K562 (cell line): ENCODE measurements at regions not wholly inside any gene's neighbourhood (a gene's known extent, or its start where the extent isn't known, plus 50 kb on each side); places are given as distances from the start of the nearest gene placed in this dataset.

Experiments used
- CBFA2T3 ChIP-seq: fragments of 450-650 bp; IDR thresholded peaks from 2 replicates; pipeline ENCODE4 v1.6.1; 2017
- CTBP1 ChIP-seq: fragments of 450-650 bp; IDR thresholded peaks from 2 replicates; pipeline ENCODE4 v1.6.1; 2016; ENCODE audit warnings: borderline replicate concordance
- EP400 ChIP-seq: fragments of 450-650 bp; IDR thresholded peaks from 2 replicates; pipeline ENCODE4 v1.6.1; 2017; ENCODE audit warnings: antibody characterized with exemption, mild to moderate bottlenecking, moderate library complexity
- JUN ChIP-seq, 2 experiments: sonication (generic) in 1 of 2; formaldehyde crosslinking in 1 of 2; IDR thresholded peaks; 2 replicates each; pipeline versions ENCODE4 v1.6.1 to v1.8.0; 2012 to 2022; ENCODE audit warnings: borderline replicate concordance in 2 of 2, mild to moderate bottlenecking in 2 of 2, improper control_type of control experiment in 1 of 2, low read depth in 1 of 2, low read length in 1 of 2, missing genetic modification reagents in 1 of 2
- MTA3 ChIP-seq: fragments of 450-650 bp; formaldehyde crosslinking; IDR thresholded peaks from 2 replicates; pipeline ENCODE4 v1.6.1; 2017; ENCODE audit warnings: mild to moderate bottlenecking, borderline replicate concordance
- NR2C2 ChIP-seq, 2 experiments: fragments of 200-800 bp in 1 of 2; sonication (Bioruptor generic) in 1 of 2; sonication (generic) in 1 of 2; formaldehyde crosslinking in 1 of 2; IDR thresholded peaks; 2 replicates each; pipeline versions ENCODE4 v1.6.1 to v1.8.0; 2016 to 2022; ENCODE audit warnings: mild to moderate bottlenecking in 1 of 2, missing compliant biosample characterization in 1 of 2, missing genetic modification characterization in 1 of 2, missing genetic modification reagents in 1 of 2
- PHF21A ChIP-seq: fragments of 450-650 bp; IDR thresholded peaks from 2 replicates; pipeline ENCODE4 v1.6.1; 2017; ENCODE audit warnings: low read depth, borderline replicate concordance
- YBX1 ChIP-seq: fragments of 450-650 bp; IDR thresholded peaks from 2 replicates; pipeline ENCODE4 v1.7.1; 2016; ENCODE audit warnings: mild to moderate bottlenecking
- ZBTB8A ChIP-seq: fragments of 450-650 bp; IDR thresholded peaks from 2 replicates; pipeline ENCODE4 v1.6.1; 2018; ENCODE audit warnings: mild to moderate bottlenecking, moderate library complexity; ENCODE audit not compliant: partially characterized antibody
- ZC3H11A ChIP-seq: IDR thresholded peaks from 2 replicates; pipeline ENCODE4 v1.6.1; 2012; ENCODE audit warnings: low read depth, low read length, improper control_type of control experiment
- ZNF174 ChIP-seq: fragments of 250-450 bp; sonication (Bioruptor Pico); IDR thresholded peaks from 2 replicates; pipeline ENCODE4 v1.4.0; 2020; ENCODE audit warnings: mild to moderate bottlenecking
- TF ChIP-seq, protein P1 (sequence below): sonication (generic); formaldehyde crosslinking; IDR thresholded peaks from 2 replicates; pipeline ENCODE4 v1.8.0; 2022; ENCODE audit warnings: mild to moderate bottlenecking, missing genetic modification reagents, borderline replicate concordance
- TF ChIP-seq, protein P2 (sequence below), 2 experiments: fragments of 450-650 bp in 1 of 2; sonication (generic) in 1 of 2; formaldehyde crosslinking in 1 of 2; IDR thresholded peaks; 2 replicates each; pipeline versions ENCODE4 v1.7.1 to v1.9.0; 2016 to 2022; ENCODE audit warnings: inconsistent platforms in 1 of 2, mild to moderate bottlenecking in 1 of 2, missing genetic modification reagents in 1 of 2

DNA sequence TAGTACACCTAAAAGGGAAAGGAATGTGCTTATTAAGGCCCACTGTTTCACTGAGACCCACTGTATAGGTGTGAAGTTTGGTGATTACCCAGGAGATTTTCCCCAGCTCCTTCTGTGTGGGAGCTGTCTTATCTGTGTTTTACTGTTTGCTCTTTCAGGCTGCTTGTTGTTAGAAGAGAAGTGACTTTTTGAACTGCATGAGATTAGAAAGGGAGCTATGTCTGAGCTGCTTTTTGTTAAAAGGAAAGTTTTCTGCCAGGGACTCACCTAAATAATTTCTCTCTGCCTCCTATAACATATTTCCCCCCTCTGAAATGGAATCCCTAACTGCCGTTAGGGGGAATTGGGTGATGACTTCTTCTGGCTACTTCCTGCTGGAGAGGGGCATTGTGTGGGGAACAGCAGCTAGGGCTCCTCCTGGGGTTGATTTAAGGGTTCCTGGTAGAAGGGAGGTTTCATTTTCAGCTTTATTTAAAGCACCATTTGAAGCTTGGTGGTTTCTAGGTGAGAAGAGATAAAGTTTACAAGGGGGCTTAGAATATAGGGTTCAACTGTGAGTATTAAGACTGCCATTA, 77.1 kb upstream of the ATP11B start (continued):
- TF ChIP-seq, protein P1, sequence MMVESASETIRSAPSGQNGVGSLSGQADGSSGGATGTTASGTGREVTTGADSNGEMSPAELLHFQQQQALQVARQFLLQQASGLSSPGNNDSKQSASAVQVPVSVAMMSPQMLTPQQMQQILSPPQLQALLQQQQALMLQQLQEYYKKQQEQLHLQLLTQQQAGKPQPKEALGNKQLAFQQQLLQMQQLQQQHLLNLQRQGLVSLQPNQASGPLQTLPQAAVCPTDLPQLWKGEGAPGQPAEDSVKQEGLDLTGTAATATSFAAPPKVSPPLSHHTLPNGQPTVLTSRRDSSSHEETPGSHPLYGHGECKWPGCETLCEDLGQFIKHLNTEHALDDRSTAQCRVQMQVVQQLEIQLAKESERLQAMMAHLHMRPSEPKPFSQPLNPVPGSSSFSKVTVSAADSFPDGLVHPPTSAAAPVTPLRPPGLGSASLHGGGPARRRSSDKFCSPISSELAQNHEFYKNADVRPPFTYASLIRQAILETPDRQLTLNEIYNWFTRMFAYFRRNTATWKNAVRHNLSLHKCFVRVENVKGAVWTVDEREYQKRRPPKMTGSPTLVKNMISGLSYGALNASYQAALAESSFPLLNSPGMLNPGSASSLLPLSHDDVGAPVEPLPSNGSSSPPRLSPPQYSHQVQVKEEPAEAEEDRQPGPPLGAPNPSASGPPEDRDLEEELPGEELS (CRISPR knock-in tag) = no peak
- TF ChIP-seq ZBTB8A (no peak), CBFA2T3 (peak; percentile 89), ZNF174 (CRISPR knock-in tag) (no peak), ZC3H11A (no peak), MTA3 (0 out of 2 replicates have a peak, but pooled peaks have one; percentile 30), PHF21A (no peak), CTBP1 (peak; percentile 62; the same call in 1 of the 2 replicates), JUN (IDR thresholded peaks at IDR 0.05; ENCODE audit: borderline replicate concordance, low read depth, low read length) (no peak), JUN (CRISPR knock-in tag; IDR thresholded peaks at IDR 0.05; ENCODE audit: borderline replicate concordance) (no peak), EP400 (peak; percentile 36; the same call in 1 of the 2 replicates), YBX1 (no peak), NR2C2 (CRISPR knock-in tag; IDR thresholded peaks at IDR 0.05) (no peak), NR2C2 (tag; IDR thresholded peaks at IDR 0.05) (peak; percentile 29)
- TF ChIP-seq, protein P2, sequence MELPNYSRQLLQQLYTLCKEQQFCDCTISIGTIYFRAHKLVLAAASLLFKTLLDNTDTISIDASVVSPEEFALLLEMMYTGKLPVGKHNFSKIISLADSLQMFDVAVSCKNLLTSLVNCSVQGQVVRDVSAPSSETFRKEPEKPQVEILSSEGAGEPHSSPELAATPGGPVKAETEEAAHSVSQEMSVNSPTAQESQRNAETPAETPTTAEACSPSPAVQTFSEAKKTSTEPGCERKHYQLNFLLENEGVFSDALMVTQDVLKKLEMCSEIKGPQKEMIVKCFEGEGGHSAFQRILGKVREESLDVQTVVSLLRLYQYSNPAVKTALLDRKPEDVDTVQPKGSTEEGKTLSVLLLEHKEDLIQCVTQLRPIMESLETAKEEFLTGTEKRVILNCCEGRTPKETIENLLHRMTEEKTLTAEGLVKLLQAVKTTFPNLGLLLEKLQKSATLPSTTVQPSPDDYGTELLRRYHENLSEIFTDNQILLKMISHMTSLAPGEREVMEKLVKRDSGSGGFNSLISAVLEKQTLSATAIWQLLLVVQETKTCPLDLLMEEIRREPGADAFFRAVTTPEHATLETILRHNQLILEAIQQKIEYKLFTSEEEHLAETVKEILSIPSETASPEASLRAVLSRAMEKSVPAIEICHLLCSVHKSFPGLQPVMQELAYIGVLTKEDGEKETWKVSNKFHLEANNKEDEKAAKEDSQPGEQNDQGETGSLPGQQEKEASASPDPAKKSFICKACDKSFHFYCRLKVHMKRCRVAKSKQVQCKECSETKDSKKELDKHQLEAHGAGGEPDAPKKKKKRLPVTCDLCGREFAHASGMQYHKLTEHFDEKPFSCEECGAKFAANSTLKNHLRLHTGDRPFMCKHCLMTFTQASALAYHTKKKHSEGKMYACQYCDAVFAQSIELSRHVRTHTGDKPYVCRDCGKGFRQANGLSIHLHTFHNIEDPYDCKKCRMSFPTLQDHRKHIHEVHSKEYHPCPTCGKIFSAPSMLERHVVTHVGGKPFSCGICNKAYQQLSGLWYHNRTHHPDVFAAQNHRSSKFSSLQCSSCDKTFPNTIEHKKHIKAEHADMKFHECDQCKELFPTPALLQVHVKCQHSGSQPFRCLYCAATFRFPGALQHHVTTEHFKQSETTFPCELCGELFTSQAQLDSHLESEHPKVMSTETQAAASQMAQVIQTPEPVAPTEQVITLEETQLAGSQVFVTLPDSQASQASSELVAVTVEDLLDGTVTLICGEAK (IDR thresholded peaks at IDR 0.05) = peak; percentile 48
- TF ChIP-seq, protein P2 (CRISPR knock-in tag; IDR thresholded peaks at IDR 0.05) = no peak
